Muscle layer of colon (tissue), 2 donors: ENCODE measurements at regions not wholly inside any gene's neighbourhood (a gene's known extent, or its start where the extent isn't known, plus 50 kb on each side); places are given as distances from the start of the nearest gene placed in this dataset.

Source experiments
- H3K27ac ChIP-seq: one replicate; pipeline ENCODE4 v1.7.0; 2013; ENCODE audit warnings: low read depth, mild to moderate bottlenecking, low read length, moderate library complexity
- H3K27me3 ChIP-seq, 2 donors: one replicate each; pipeline ENCODE4 v1.7.0; 2013; ENCODE audit warnings: low read length in 2 of 2, mild to moderate bottlenecking in 2 of 2; ENCODE audit not compliant: insufficient read depth in 2 of 2, control insufficient read depth in 1 of 2
- H3K36me3 ChIP-seq: one replicate; pipeline ENCODE4 v1.7.0; 2013; ENCODE audit warnings: mild to moderate bottlenecking, low read length; ENCODE audit not compliant: insufficient read depth
- H3K4me1 ChIP-seq: one replicate; pipeline ENCODE4 v1.7.0; 2013; ENCODE audit warnings: mild to moderate bottlenecking, low read length; ENCODE audit not compliant: insufficient read depth
- H3K4me3 ChIP-seq, 2 donors: one replicate each; pipeline ENCODE4 v1.7.0; 2013; ENCODE audit warnings: low read length in 2 of 2, low read depth in 1 of 2, mild to moderate bottlenecking in 1 of 2, moderate library complexity in 1 of 2
- H3K9ac ChIP-seq: one replicate; pipeline ENCODE4 v1.7.0; 2013; ENCODE audit warnings: low read length
- H3K9me3 ChIP-seq: one replicate; pipeline ENCODE4 v1.7.0; 2013; ENCODE audit warnings: mild to moderate bottlenecking, low read length
- donor health status: abdominal sarcoma.
- donor health status: Adenocarcinoma of cecum.

DNA sequence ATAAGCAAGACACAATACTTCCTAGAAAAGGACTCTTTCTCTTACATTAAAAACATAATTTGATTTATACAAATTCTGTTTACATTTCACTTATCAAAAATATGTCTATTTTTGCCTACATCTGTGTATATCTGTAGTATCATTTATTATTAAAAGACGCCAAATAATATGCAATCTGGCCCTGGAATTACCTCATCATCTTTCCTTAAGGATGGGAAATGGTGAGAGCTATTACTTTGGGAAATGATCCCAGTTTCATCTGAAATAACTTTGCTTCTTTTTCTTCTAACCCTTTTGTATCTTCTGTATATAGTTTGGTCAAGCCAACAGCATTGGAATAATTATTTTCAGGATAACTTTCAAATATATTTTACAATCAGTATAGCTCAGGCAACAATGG lies 85.0 kb downstream of the FAS start:
- Histone ChIP-seq H3K36me3 (no peaks in the 10 kb centered on the region), H3K9ac (no peak overlapping the region), H3K4me3 (no peak overlapping the region), H3K9me3 (no peaks in the 10 kb centered on the region), H3K4me1 (no peaks in the 10 kb centered on the region), H3K27ac (no peak overlapping the region), H3K27me3 (no peaks in the 10 kb centered on the region)

DNA sequence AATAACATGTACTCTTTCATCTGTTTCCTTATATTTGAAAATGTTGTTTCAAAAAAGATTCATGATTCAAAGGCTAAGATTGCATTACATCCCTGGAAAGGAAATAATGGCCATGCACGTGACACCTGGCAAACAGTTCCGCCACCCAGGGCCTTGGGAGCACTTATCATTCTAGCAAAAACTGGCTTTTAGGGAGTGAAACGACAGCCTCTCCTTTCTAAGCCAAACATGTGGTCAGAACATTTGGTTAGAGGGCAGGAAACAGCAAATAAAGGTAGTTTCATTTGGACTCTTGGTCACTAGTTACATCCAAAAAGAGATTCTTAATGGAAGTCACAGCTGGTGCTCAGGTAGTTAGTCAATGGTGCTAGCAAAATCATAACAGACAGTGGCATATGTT lies 83.5 kb downstream of the FAS start:
- Histone ChIP-seq H3K4me1 (no peaks in the 10 kb centered on the region), H3K27me3 (no peaks in the 10 kb centered on the region), H3K27ac (no peak overlapping the region), H3K36me3 (no peaks in the 10 kb centered on the region), H3K4me3 (no peak overlapping the region), H3K9ac (no peak overlapping the region), H3K9me3 (no peaks in the 10 kb centered on the region)

GRCh38 chr10:89073719-89074118 lies 83.1 kb downstream of the FAS start:
- Histone ChIP-seq H3K9ac (no peak overlapping the region), H3K4me1 (no peaks in the 10 kb centered on the region), H3K36me3 (no peaks in the 10 kb centered on the region), H3K4me3 (no peak overlapping the region), H3K27me3 (no peaks in the 10 kb centered on the region), H3K9me3 (no peaks in the 10 kb centered on the region), H3K27ac (no peak overlapping the region)

DNA sequence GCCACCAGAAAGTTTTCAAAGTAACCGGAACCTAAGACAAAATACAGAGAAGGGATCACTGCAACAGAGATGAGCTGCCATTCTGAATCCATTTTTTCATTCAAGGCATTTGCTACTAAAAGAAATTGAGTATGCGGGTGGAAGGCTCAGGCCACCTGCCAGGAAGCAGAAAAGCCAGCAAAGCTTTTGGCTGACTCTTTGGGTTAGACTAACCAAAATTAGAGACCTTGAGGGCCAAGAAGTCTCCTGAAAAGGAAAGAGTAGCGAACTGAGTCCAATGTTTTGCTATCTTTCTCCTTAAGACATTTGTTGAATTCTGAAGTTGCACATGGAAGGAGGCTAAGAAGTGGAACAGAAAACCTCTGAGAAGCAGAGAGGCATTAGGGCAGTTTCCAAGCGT lies 79.0 kb downstream of the FAS start:
- H3K27ac ChIP-seq: no peak overlapping the region
- H3K4me1 ChIP-seq: no peaks in the 10 kb centered on the region
- H3K4me3 ChIP-seq: no peak overlapping the region
- H3K36me3 ChIP-seq: no peaks in the 10 kb centered on the region
- no peaks in the 10 kb centered on the region for H3K9me3 ChIP-seq
- no peaks in the 10 kb centered on the region for H3K27me3 ChIP-seq
- no peak overlapping the region for H3K9ac ChIP-seq
